Smooth muscle cell (in vitro differentiated cells): ENCODE measurements at regions not wholly inside any gene's neighbourhood (a gene's known extent, or its start where the extent isn't known, plus 50 kb on each side); places are given as distances from the start of the nearest gene placed in this dataset.

Experiments
- DNase-seq: peaks from one replicate; lab custom pipeline; 2025; ENCODE audit not compliant: unreplicated experiment; lab: John Stamatoyannopoulos, UW
- H2AFZ ChIP-seq: fragments of 200-600 bp; sonication (generic); 2 replicates; pipeline ENCODE4 v1.6.0; 2016; ENCODE audit warnings: antibody characterized with exemption, low read depth, mild to moderate bottlenecking
- H3F3A ChIP-seq: fragments of 200-600 bp; sonication (generic); 2 replicates; pipeline ENCODE4 v1.6.0; 2017; ENCODE audit warnings: antibody characterized with exemption, low read depth
- H3K27ac ChIP-seq: fragments of 200-600 bp; sonication (generic); 2 replicates; pipeline ENCODE4 v1.5.1; 2016; ENCODE audit warnings: low read depth, mild to moderate bottlenecking
- H3K27me3 ChIP-seq: fragments of 200-600 bp; sonication (generic); 2 replicates; pipeline ENCODE4 v1.6.1; 2016; ENCODE audit warnings: low read depth, mild to moderate bottlenecking
- H3K36me3 ChIP-seq: fragments of 200-600 bp; sonication (generic); 2 replicates; pipeline ENCODE4 v1.5.1; 2016; ENCODE audit warnings: low read depth
- H3K4me1 ChIP-seq: fragments of 200-600 bp; sonication (generic); 2 replicates; pipeline ENCODE4 v1.5.1; 2016; ENCODE audit warnings: low read depth
- H3K4me2 ChIP-seq: fragments of 200-600 bp; sonication (generic); 2 replicates; pipeline ENCODE4 v1.6.0; 2016; ENCODE audit warnings: mild to moderate bottlenecking
- H3K4me3 ChIP-seq: fragments of 200-600 bp; sonication (generic); 2 replicates; pipeline ENCODE4 v1.5.1; 2016; ENCODE audit warnings: mild to moderate bottlenecking
- H3K79me2 ChIP-seq: fragments of 200-600 bp; sonication (generic); 2 replicates; pipeline ENCODE4 v1.6.0; 2016; ENCODE audit warnings: low read depth, mild to moderate bottlenecking
- H3K9ac ChIP-seq: fragments of 200-600 bp; sonication (generic); 2 replicates; pipeline ENCODE4 v1.6.0; 2016; ENCODE audit warnings: low read depth
- H3K9me3 ChIP-seq: fragments of 200-600 bp; sonication (generic); replicated peaks from 2 replicates; pipeline ENCODE4 v1.5.1; 2016; ENCODE audit warnings: low read depth
- H4K20me1 ChIP-seq: fragments of 200-600 bp; sonication (generic); 2 replicates; pipeline ENCODE4 v1.6.0; 2016; ENCODE audit warnings: low read depth
- WGBS: methylation state at CpG from one replicate; pipeline ENCODE4 v1.1.7; 2016; ENCODE audit warnings: low lambda C conversion rate; 5-methylcytosine and 5-hydroxymethylcytosine counted together
- TF ChIP-seq, protein P1 (sequence below): fragments of 200-600 bp; sonication (generic); IDR thresholded peaks from 2 replicates; pipeline ENCODE4 v1.5.1; 2017; ENCODE audit warnings: borderline replicate concordance, mild to moderate bottlenecking, antibody characterized with exemption; ENCODE audit not compliant: insufficient read depth, poor library complexity, severe bottlenecking

DNA sequence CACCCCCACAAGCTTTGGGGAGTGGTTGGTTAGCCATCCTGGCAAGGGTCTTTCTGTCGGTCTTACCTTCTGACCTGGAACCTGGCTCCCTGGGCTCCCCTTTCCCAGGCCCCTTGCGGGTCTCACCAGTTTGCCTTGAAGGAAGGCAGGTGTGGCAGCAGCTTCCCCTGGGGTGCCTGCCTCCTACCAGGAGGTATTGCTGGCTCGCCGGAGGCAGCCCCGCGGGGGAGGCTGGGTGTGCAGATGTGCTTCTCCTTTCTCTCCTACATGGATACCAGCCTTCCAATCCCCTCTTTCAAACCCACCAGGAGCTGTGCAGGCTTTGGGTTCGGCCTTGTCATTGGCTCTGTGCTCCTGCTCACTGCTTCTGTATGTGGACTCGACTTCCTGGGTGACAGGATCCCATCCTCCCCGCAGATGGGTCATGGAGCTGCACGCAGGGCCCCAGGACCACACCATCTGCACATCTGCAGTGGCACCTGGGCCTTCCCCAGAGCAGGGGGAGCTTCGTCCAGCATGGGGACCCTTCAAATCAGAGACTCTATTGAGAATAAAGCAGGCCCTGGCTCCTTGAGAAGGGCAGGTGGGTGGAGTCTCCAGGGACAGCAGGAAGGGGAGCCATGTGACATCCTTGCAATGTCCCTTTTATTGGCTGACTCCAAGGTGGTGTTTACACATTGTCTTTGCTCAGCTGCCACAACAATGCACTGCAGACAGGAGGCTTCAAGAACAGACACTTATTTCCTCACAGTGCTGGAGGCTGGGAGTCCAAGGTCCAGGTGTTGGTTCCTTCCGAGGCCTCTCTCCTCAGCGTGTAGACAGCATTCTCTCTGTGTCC, 592.0 kb downstream of the BRD1 start:
- H3K79me2 ChIP-seq: no peaks in the 10 kb centered on the region
- H3K9me3 ChIP-seq: no peaks in the 10 kb centered on the region
- TF ChIP-seq, protein P1, sequence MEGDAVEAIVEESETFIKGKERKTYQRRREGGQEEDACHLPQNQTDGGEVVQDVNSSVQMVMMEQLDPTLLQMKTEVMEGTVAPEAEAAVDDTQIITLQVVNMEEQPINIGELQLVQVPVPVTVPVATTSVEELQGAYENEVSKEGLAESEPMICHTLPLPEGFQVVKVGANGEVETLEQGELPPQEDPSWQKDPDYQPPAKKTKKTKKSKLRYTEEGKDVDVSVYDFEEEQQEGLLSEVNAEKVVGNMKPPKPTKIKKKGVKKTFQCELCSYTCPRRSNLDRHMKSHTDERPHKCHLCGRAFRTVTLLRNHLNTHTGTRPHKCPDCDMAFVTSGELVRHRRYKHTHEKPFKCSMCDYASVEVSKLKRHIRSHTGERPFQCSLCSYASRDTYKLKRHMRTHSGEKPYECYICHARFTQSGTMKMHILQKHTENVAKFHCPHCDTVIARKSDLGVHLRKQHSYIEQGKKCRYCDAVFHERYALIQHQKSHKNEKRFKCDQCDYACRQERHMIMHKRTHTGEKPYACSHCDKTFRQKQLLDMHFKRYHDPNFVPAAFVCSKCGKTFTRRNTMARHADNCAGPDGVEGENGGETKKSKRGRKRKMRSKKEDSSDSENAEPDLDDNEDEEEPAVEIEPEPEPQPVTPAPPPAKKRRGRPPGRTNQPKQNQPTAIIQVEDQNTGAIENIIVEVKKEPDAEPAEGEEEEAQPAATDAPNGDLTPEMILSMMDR: no peak
- DNase-seq: no peak
- H3K36me3 ChIP-seq: no peaks in the 10 kb centered on the region
- no peak overlapping the region for H3K27ac ChIP-seq
- H3F3A ChIP-seq: no peaks in the 10 kb centered on the region
- no peak overlapping the region for H2AFZ ChIP-seq
- no peak overlapping the region for H3K4me2 ChIP-seq
- WGBS: 80% methylated on average over 13 of the region's 13 CpGs
- H3K4me1 ChIP-seq: no peaks in the 10 kb centered on the region
- no peak overlapping the region for H3K9ac ChIP-seq
- H3K27me3 ChIP-seq: no peaks in the 10 kb centered on the region
- H3K4me3 ChIP-seq: no peak overlapping the region
- H4K20me1 ChIP-seq: no peaks in the 10 kb centered on the region

DNA sequence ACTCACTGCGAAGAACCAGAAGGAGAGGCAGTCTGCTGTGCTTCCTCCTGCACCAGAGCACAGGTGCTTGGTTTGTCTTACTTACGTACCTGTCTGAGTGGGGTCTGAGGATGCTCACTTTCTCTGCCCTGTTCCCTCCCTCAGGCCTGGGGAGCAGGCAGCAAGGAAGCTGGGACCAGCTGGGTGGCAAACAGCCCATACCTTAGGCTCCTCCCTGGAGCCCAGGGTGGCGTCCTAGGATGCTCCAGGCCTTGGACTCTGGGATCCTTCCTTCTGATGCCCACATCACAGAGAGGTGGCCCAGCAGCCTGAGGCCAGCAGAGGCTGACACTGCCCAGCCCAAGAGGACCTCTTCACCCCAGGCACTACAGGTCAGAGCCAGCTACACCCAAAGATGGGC, 593.2 kb downstream of the BRD1 start:
- Histone ChIP-seq H4K20me1 (no peaks in the 10 kb centered on the region), H3K4me1 (no peaks in the 10 kb centered on the region), H3K36me3 (no peaks in the 10 kb centered on the region), H3F3A (no peaks in the 10 kb centered on the region), H3K27me3 (no peaks in the 10 kb centered on the region), H3K9ac (no peak overlapping the region), H3K27ac (no peak overlapping the region), H3K9me3 (no peaks in the 10 kb centered on the region), H3K4me3 (no peak overlapping the region), H3K79me2 (no peaks in the 10 kb centered on the region), H2AFZ (no peak overlapping the region), H3K4me2 (no peak overlapping the region)
- DNase-seq: no peak
- WGBS: 93% methylated on average over 3 of the region's 3 CpGs
- TF ChIP-seq, protein P1: no peak

DNA sequence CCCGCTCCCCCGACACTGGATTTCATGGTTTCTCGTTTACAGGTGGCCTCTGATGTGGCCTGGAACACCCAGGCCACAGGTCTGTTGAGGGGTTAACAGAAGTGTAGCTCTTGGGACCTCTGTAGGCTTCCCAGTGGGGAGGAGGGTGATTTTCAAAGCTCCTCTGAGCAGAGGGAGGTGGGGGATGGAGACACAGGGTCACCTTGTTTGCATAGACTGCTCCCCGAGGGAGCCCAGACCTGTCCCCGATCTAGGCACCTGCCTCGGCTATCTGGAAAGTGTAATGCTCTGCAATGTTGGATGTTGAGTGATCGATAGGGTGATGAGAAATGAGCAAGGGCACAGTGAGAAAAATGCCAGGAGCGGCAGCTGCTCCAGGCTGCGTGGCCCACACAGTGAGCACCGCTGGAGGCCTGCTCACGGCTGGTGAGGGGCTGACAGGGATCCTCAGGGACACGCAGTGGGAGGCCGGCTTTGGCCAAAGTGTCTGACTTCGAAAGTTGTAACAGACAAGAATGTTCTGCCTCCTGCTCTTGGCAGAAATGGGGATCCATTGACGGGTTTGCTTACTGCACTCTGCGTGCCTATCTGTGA, 594.1 kb downstream of the BRD1 start:
- Histone ChIP-seq H3K4me3 (no peak overlapping the region), H3K27me3 (no peaks in the 10 kb centered on the region), H2AFZ (no peak overlapping the region), H3K9ac (no peak overlapping the region), H3K27ac (no peak overlapping the region), H4K20me1 (no peaks in the 10 kb centered on the region), H3K4me1 (no peaks in the 10 kb centered on the region), H3F3A (no peaks in the 10 kb centered on the region), H3K9me3 (no peaks in the 10 kb centered on the region), H3K36me3 (no peaks in the 10 kb centered on the region), H3K79me2 (no peaks in the 10 kb centered on the region), H3K4me2 (no peak overlapping the region)
- WGBS: 85% methylated on average over 16 of the region's 16 CpGs
- DNase-seq: no peak
- TF ChIP-seq, protein P1: no peak
